ENCODE measurements at regions not wholly inside any gene's neighbourhood (a gene's known extent, or its start where the extent isn't known, plus 50 kb on each side); places are given as distances from the start of the nearest gene placed in this dataset.
A peak's percentile ranks its signal among the peaks of the same experiment; 100 is the strongest.

- H3K79me2 ChIP-seq (ENCODE audit: low read length): no peaks in the 10 kb centered on the region
- peak overlapping the region; percentile 18; the same call in 1 of the 2 replicates for H2AFZ ChIP-seq (ENCODE audit: low read length)
- no TSS peak for BruUV-seq (replicated peaks)
- TF ChIP-seq EZH2phosphoT487 (IDR thresholded peaks at IDR 0.05; ENCODE audit: borderline replicate concordance, low read length) (no peak), CTCF (conservative IDR thresholded peaks at IDR 0.05; ENCODE audit: low read depth, low read length) (no peak), EZH2 (IDR thresholded peaks at IDR 0.05; ENCODE audit: low read length, unreplicated experiment) (no peak)
- H3K27ac ChIP-seq (ENCODE audit: low read length): no peak overlapping the region
- ChIA-PET CTCF (no interaction called here), POLR2A (ENCODE audit: unreplicated experiment) (interaction anchor here (0.6 kb wide), 1 partner anchor 500 kb away, joined by 3 read pairs; no protein-coding TSS in a partner anchor)
- no peak for ATAC-seq
- H3K27me3 ChIP-seq (ENCODE audit: low read length): peaks cover 13% of the 10 kb centered on the region; the same call in 1 of the 2 replicates
- H3K4me1 ChIP-seq (ENCODE audit: insufficient read depth, low read length): no peaks in the 10 kb centered on the region
- no peaks in the 10 kb centered on the region for H3K9me2 ChIP-seq (replicated peaks; ENCODE audit: low read length)
- no peak overlapping the region for H3K4me2 ChIP-seq (ENCODE audit: low read length)
- no peaks in the 10 kb centered on the region for H3K36me3 ChIP-seq (ENCODE audit: low read depth, low read length)
- H3K9ac ChIP-seq (ENCODE audit: low read length): no peak overlapping the region
- no peaks in the 10 kb centered on the region for H3F3A ChIP-seq (ENCODE audit: low read length, unreplicated experiment)
- peak; percentile 20 for DNase-seq
- H4K20me1 ChIP-seq (ENCODE audit: low read length): no peaks in the 10 kb centered on the region
- H3K9me3 ChIP-seq (ENCODE audit: low read length): no peaks in the 10 kb centered on the region
- intact Hi-C loops (cut with micrococcal nuclease): no loop called here
- H3K4me3 ChIP-seq (ENCODE audit: low read length): no peak overlapping the region
These were observed 111.3 kb upstream of the MRI1 start for GRCh38 chr19:13652810-13653590.

GRCh38 chr19:13646758-13647157 is 117.6 kb upstream of the MRI1 start:
- Histone ChIP-seq H3K9me2 (replicated peaks; ENCODE audit: low read length) (no peaks in the 10 kb centered on the region), H3K36me3 (ENCODE audit: low read depth, low read length) (no peaks in the 10 kb centered on the region), H3K4me1 (ENCODE audit: insufficient read depth, low read length) (no peaks in the 10 kb centered on the region), H3K27me3 (ENCODE audit: low read length) (peaks cover 13% of the 10 kb centered on the region; the same call in 1 of the 2 replicates), H3K27ac (ENCODE audit: low read length) (no peak overlapping the region), H4K20me1 (ENCODE audit: low read length) (no peaks in the 10 kb centered on the region), H2AFZ (ENCODE audit: low read length) (no peak overlapping the region), H3K9ac (ENCODE audit: low read length) (no peak overlapping the region), H3K4me2 (ENCODE audit: low read length) (no peak overlapping the region), H3K79me2 (ENCODE audit: low read length) (no peaks in the 10 kb centered on the region), H3F3A (ENCODE audit: low read length, unreplicated experiment) (no peaks in the 10 kb centered on the region), H3K9me3 (ENCODE audit: low read length) (no peaks in the 10 kb centered on the region), H3K4me3 (ENCODE audit: low read length) (no peak overlapping the region)
- POLR2A ChIA-PET (ENCODE audit: unreplicated experiment): no interaction called here
- TF ChIP-seq CTCF (conservative IDR thresholded peaks at IDR 0.05; ENCODE audit: low read depth, low read length): no peak
- no peak for TF ChIP-seq EZH2phosphoT487 (IDR thresholded peaks at IDR 0.05; ENCODE audit: borderline replicate concordance, low read length)
- TF ChIP-seq EZH2 (IDR thresholded peaks at IDR 0.05; ENCODE audit: low read length, unreplicated experiment): no peak
- ATAC-seq: no peak
- CTCF ChIA-PET: no interaction called here
- BruUV-seq (replicated peaks): no TSS peak
- no peak for DNase-seq
- intact Hi-C loops (cut with micrococcal nuclease): no loop called here

- Histone ChIP-seq H3K36me3 (ENCODE audit: low read depth, low read length) (no peaks in the 10 kb centered on the region), H3K9me3 (ENCODE audit: low read length) (no peaks in the 10 kb centered on the region), H3K9me2 (replicated peaks; ENCODE audit: low read length) (no peaks in the 10 kb centered on the region), H2AFZ (ENCODE audit: low read length) (no peak overlapping the region), H3K79me2 (ENCODE audit: low read length) (no peaks in the 10 kb centered on the region), H3K27me3 (ENCODE audit: low read length) (no peaks in the 10 kb centered on the region), H3K4me1 (ENCODE audit: insufficient read depth, low read length) (no peaks in the 10 kb centered on the region), H3K4me2 (ENCODE audit: low read length) (no peak overlapping the region), H4K20me1 (ENCODE audit: low read length) (no peaks in the 10 kb centered on the region), H3K9ac (ENCODE audit: low read length) (no peak overlapping the region), H3K4me3 (ENCODE audit: low read length) (no peak overlapping the region), H3K27ac (ENCODE audit: low read length) (no peak overlapping the region), H3F3A (ENCODE audit: low read length, unreplicated experiment) (no peaks in the 10 kb centered on the region)
- CTCF ChIA-PET: no interaction called here
- BruUV-seq (replicated peaks): no TSS peak
- DNase-seq: no peak
- intact Hi-C loops (cut with micrococcal nuclease): no loop called here
- POLR2A ChIA-PET (ENCODE audit: unreplicated experiment): no interaction called here
- TF ChIP-seq CTCF (conservative IDR thresholded peaks at IDR 0.05; ENCODE audit: low read depth, low read length): no peak
- no peak for ATAC-seq
These were observed 119.7 kb upstream of the MRI1 start for GRCh38 chr19:13644645-13645044.

Data from PC-3 (cell line).